Muscle layer of duodenum (tissue), 2 donors: ENCODE measurements at regions not wholly inside any gene's neighbourhood (a gene's known extent, or its start where the extent isn't known, plus 50 kb on each side); places are given as distances from the start of the nearest gene placed in this dataset.
A peak's percentile ranks its signal among the peaks of the same experiment; 100 is the strongest.

Source experiments
- H3K27ac ChIP-seq: one replicate; pipeline ENCODE4 v1.7.0; 2013; ENCODE audit warnings: mild to moderate bottlenecking, low read length
- H3K27me3 ChIP-seq: one replicate; pipeline ENCODE4 v1.7.0; 2013; ENCODE audit warnings: low read depth, mild to moderate bottlenecking, control low read depth, low read length
- H3K36me3 ChIP-seq, 2 donors: one replicate each; pipeline ENCODE4 v1.7.0; 2013; ENCODE audit warnings: low read length in 2 of 2, control low read depth in 1 of 2, mild to moderate bottlenecking in 1 of 2; ENCODE audit not compliant: insufficient read depth in 2 of 2, control insufficient read depth in 1 of 2
- H3K4me1 ChIP-seq, 2 donors: one replicate each; pipeline ENCODE4 v1.7.0; 2013; ENCODE audit warnings: low read length in 2 of 2, mild to moderate bottlenecking in 2 of 2, control low read depth in 1 of 2, moderate library complexity in 1 of 2; ENCODE audit not compliant: insufficient read depth in 2 of 2, control insufficient read depth in 1 of 2
- H3K4me3 ChIP-seq, 2 donors: one replicate each; pipeline ENCODE4 v1.7.0; 2013; ENCODE audit warnings: low read length in 2 of 2, low read depth in 1 of 2, mild to moderate bottlenecking in 1 of 2
- H3K9me3 ChIP-seq, 2 donors: one replicate each; pipeline ENCODE4 v1.7.0; 2013; ENCODE audit warnings: low read length in 2 of 2, control low read depth in 1 of 2, mild to moderate bottlenecking in 1 of 2; ENCODE audit not compliant: control insufficient read depth in 1 of 2
- donor health status: healthy.

- H3K4me3 ChIP-seq, result no peak overlapping the region
- no peak overlapping the region for H3K27ac ChIP-seq
- H3K9me3 ChIP-seq, result no peaks in the 10 kb centered on the region
- no peaks in the 10 kb centered on the region for H3K36me3 ChIP-seq
- no peaks in the 10 kb centered on the region for H3K27me3 ChIP-seq
- no peaks in the 10 kb centered on the region for H3K4me1 ChIP-seq
Measured at GRCh38 chr13:44195245-44195644, 178.4 kb upstream of the SERP2 start.

DNA sequence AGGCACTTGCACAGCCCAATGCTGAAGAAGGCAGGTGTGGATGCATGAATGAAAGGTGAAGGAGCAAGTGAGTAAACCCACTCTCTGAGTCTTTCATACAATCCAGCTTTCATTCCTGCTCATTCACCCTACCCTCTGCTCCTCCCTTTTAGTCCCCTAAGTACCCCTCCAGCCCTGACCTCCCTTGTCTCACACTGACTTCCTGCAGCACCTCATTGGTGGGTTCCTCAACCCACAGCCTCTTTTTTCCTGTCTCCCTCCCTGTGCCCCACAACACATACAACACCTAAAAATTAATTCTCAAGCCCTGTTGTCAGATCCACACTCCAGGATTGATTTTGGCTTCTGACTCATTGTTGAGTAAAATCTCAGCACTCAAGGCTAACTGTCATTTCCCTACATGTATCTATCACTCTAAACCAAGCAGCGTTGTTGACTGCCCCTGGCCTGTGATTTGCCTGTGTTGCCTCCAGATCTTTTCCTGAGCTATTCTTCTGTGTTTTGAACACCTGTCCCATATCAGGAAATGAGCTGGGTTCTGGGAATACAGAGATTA is 177.3 kb upstream of the SERP2 start:
- Histone ChIP-seq H3K9me3 (no peaks in the 10 kb centered on the region), H3K36me3 (no peaks in the 10 kb centered on the region), H3K4me3 (no peak overlapping the region), H3K27ac (no peak overlapping the region), H3K4me1 (no peaks in the 10 kb centered on the region), H3K27me3 (no peaks in the 10 kb centered on the region)

GRCh38 chr13:44197791-44198770 is 175.5 kb upstream of the SERP2 start:
- H3K36me3 ChIP-seq, result no peaks in the 10 kb centered on the region
- H3K9me3 ChIP-seq, result no peaks in the 10 kb centered on the region
- no peak overlapping the region for H3K27ac ChIP-seq
- H3K27me3 ChIP-seq, result no peaks in the 10 kb centered on the region
- H3K4me3 ChIP-seq, result no peak overlapping the region
- H3K4me1 ChIP-seq, result no peaks in the 10 kb centered on the region

DNA sequence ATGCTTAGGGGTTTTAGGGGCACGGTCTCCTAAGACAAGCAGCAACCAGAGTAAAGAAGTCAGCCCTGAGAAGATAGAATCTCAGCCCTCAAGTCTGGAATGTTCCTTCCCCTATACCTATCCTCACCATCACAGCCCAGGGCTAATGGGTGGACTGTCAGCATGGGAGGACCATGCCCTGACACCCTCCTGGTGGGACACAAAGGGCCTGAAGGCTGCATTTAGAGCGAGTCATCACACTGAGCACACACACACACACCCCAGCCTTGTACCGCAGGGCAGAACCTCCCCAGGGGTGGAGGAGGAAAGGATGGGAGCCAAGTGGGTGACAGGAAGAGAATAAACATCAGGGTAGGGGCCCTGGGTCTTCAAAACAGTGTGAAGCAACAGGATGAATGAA is 174.8 kb upstream of the SERP2 start:
- Histone ChIP-seq H3K4me1 (no peaks in the 10 kb centered on the region), H3K27ac (no peak overlapping the region), H3K27me3 (no peaks in the 10 kb centered on the region), H3K36me3 (no peaks in the 10 kb centered on the region), H3K4me3 (no peak overlapping the region), H3K9me3 (no peaks in the 10 kb centered on the region)

GRCh38 chr13:44199627-44200207 is 173.9 kb upstream of the SERP2 start:
- Histone ChIP-seq H3K27ac (no peak overlapping the region), H3K4me3 (no peak overlapping the region), H3K4me1 (no peaks in the 10 kb centered on the region), H3K9me3 (no peaks in the 10 kb centered on the region), H3K27me3 (no peaks in the 10 kb centered on the region), H3K36me3 (no peaks in the 10 kb centered on the region)

DNA sequence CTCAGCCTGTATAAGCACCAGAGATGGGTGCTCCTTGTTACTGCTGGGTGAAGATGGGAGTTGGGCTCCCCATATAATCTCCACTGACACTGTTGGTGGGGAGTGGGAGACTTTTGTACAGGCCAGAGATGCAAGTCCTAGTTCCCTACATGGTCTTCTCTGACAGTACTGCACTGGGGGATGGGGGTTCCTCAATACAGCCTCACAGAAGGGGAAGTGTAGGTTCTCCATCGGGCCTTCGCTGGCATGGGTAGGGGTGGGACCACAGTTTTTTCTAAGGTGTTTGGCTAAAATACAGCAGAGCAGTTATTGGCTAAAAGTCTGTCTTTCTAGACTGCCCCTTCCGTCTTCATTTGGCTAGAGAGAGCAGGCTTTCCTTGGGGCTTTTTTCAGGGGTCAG is 167.2 kb upstream of the SERP2 start:
- H3K4me1 ChIP-seq, result peaks cover 0 to 3% of the 10 kb centered on the region in 2 donors
- H3K27ac ChIP-seq, result no peak overlapping the region
- no peaks in the 10 kb centered on the region for H3K9me3 ChIP-seq
- H3K36me3 ChIP-seq, result no peaks in the 10 kb centered on the region
- H3K27me3 ChIP-seq, result no peaks in the 10 kb centered on the region
- H3K4me3 ChIP-seq, result no peak overlapping the region

DNA sequence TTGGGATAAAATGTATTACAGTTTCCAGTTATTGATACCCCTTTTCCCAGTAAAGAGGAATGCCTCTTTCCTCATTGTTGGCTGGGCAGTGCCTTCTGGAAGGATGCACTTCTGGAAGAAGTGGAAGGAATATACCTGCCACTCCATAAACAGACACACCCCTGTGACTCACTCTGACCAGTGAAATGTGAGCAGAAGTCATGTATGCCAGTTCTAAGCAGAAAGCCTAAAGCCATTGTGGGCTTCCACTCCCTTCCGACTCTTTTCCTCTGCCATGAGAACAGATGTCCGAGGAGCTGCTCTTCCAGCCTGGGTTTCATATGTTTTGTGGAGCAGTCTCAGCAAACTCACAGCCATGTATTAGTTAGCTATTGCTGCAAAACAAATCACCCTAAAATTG is 166.1 kb upstream of the SERP2 start:
- Histone ChIP-seq H3K9me3 (no peaks in the 10 kb centered on the region), H3K27me3 (no peaks in the 10 kb centered on the region)

DNA sequence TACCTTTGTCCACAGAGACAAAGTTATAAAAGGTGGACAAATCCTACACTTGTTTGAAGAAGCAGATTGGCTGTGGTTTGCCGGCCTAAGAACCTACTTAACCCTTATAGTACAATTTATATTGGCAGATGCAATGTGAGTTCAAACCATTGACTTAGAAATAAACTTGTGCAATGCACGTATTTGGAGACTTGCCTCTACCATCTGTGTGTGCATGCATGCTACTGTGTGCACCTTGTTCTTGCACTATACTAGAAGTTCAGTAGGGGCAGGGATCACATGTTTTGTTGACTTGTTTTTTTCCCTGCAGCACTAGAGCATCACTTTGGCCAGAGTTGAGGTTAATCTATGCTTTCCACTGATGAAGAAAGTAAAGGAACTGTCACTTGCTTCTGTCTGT is 163.1 kb upstream of the SERP2 start:
- Histone ChIP-seq H3K36me3 (no peaks in the 10 kb centered on the region), H3K9me3 (no peaks in the 10 kb centered on the region), H3K27me3 (no peaks in the 10 kb centered on the region), H3K4me3 (no peak overlapping the region), H3K27ac (no peak overlapping the region), H3K4me1 (peaks cover 0 to 11% of the 10 kb centered on the region in 2 donors)

More for the DNA sequence above, 166.1 kb upstream of the SERP2 start:
- peaks cover 0 to 7% of the 10 kb centered on the region in 2 donors for H3K4me1 ChIP-seq
- H3K4me3 ChIP-seq, result no peak overlapping the region
- H3K27ac ChIP-seq, result no peak overlapping the region
- no peaks in the 10 kb centered on the region for H3K36me3 ChIP-seq

DNA sequence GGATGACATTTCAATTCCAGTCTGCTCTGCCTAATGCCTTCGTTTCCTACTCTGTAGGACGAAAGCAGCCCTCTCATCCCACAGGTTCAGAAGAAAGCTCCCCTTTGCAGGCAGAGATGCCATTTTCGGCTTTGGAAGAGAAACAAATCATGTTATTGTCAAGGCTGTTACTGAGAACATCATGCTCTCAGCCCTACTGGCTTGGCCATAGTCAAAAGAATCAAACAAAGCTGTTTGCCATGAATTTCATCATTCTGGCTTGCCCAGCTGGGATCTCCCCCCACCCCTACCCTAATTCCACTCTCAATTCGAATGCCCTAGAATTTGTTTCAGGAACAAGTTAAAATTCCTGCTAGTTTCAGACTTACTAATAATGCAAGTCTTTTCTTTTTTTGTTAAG is 162.3 kb upstream of the SERP2 start:
- Histone ChIP-seq H3K9me3 (no peaks in the 10 kb centered on the region), H3K27me3 (no peaks in the 10 kb centered on the region), H3K27ac (no peak overlapping the region), H3K36me3 (no peaks in the 10 kb centered on the region), H3K4me1 (peaks cover 0 to 11% of the 10 kb centered on the region in 2 donors), H3K4me3 (no peak overlapping the region)

GRCh38 chr13:44211704-44212346 is 161.8 kb upstream of the SERP2 start:
- Histone ChIP-seq H3K4me1 (peaks cover 0 to 11% of the 10 kb centered on the region in 2 donors), H3K4me3 (no peak overlapping the region), H3K27me3 (no peaks in the 10 kb centered on the region), H3K9me3 (no peaks in the 10 kb centered on the region), H3K36me3 (no peaks in the 10 kb centered on the region), H3K27ac (peak overlapping the region; percentile 2)
